K562 (cell line): ENCODE measurements at regions not wholly inside any gene's neighbourhood (a gene's known extent, or its start where the extent isn't known, plus 50 kb on each side); places are given as distances from the start of the nearest gene placed in this dataset.

ENCODE experiments used
- ATAC-seq: fragments of 200-7000 bp; cut with Tn5 transposase; 3 replicates; pipeline ENCODE4 v1.9.1; 2020; ENCODE audit warnings: moderate library complexity
- BruUV-seq: library from RNA; stranded (reverse); fragments of 400-500 nt; replicated peaks from 2 replicates; lab custom pipeline; 2021; lab: Mats Ljungman, UMichigan
- CTCF ChIA-PET: fragments of 300-600 bp; formaldehyde crosslinking; extraction: SDS; loops from one replicate; lab custom pipeline; 2021; ENCODE audit warnings: low intra/inter-chr PET ratio; lab: Yijun Ruan, JAX
- POLR2A ChIA-PET: fragments of 300-600, 350-650 bp; sonication (Branson Sonifier 250); formaldehyde crosslinking; extraction: SDS; loops from one replicate; lab custom pipeline; 2021; ENCODE audit warnings: antibody characterized with exemption, inconsistent platforms; lab: Yijun Ruan, JAX
- DNase-seq, 4 experiments: peaks; one replicate each; pipeline versions ENCODE4 v3.0.0 to v3.0.0-alpha.2; 2011 to 2018; ENCODE audit warnings: low spot score in 3 of 4, mixed read lengths in 3 of 4; ENCODE audit errors: extremely low read depth in 1 of 4
- FAIRE-seq: peaks from 2 replicates; lab custom pipeline; 2011; peaks lifted over from hg19 to GRCh38; lab: Jason Lieb, UNC
- H2AFZ ChIP-seq: 2 replicates; pipeline ENCODE4 v1.6.0; 2011; ENCODE audit warnings: low read depth, low read length, control low read depth, inconsistent platforms
- H3K27ac ChIP-seq: fragments of 200-600 bp; 3 replicates; pipeline ENCODE4 v1.8.0; 2011; ENCODE audit warnings: low read depth, mild to moderate bottlenecking, control low read depth, inconsistent platforms, low read length, moderate library complexity, mixed read lengths; ENCODE audit errors: extremely low read depth
- H3K27me3 ChIP-seq, 2 experiments: fragments of 300-600 bp in 1 of 2; 2 replicates in 1 of 2; 3 replicates in 1 of 2; pipeline versions ENCODE4 v1.6.0 to v1.8.0; 2011; ENCODE audit warnings: inconsistent platforms in 2 of 2, low read length in 2 of 2, mild to moderate bottlenecking in 1 of 2, mixed read lengths in 1 of 2, moderate library complexity in 1 of 2; ENCODE audit not compliant: control insufficient read depth in 2 of 2, insufficient read depth in 2 of 2
- H3K36me3 ChIP-seq: fragments of 300-600 bp; 3 replicates; pipeline ENCODE4 v1.8.0; 2011; ENCODE audit warnings: mild to moderate bottlenecking, low read length, inconsistent platforms; ENCODE audit not compliant: control insufficient read depth, insufficient read depth
- H3K4me1 ChIP-seq, 2 experiments: fragments of 200-600 bp in 1 of 2; replicated peaks in 1 of 2; 2 replicates in 1 of 2; 3 replicates in 1 of 2; pipeline versions ENCODE4 v1.5.1 to v1.8.0; 2011; ENCODE audit warnings: inconsistent platforms in 2 of 2, low read length in 2 of 2, mild to moderate bottlenecking in 1 of 2, mixed read lengths in 1 of 2, moderate library complexity in 1 of 2; ENCODE audit not compliant: control insufficient read depth in 2 of 2, insufficient read depth in 2 of 2
- H3K4me2 ChIP-seq: 2 replicates; pipeline ENCODE4 v1.6.1; 2011; ENCODE audit warnings: low read length, control low read depth, inconsistent platforms, mixed read lengths; ENCODE audit not compliant: insufficient read depth
- H3K4me3 ChIP-seq: fragments of 200-600 bp; sonication (generic), shearing (Covaris generic); 2 replicates; pipeline ENCODE4 v1.5.1; 2016; ENCODE audit warnings: control low read depth, inconsistent platforms
- H3K79me2 ChIP-seq: fragments of 200-600 bp; 3 replicates; pipeline ENCODE4 v1.8.0; 2011; ENCODE audit warnings: low read length, inconsistent platforms; ENCODE audit not compliant: control insufficient read depth, insufficient read depth
- H3K9ac ChIP-seq, 2 experiments: 2 replicates each; pipeline versions ENCODE4 v1.6.0 to v1.6.1; 2011; ENCODE audit warnings: low read depth in 2 of 2, low read length in 2 of 2, control low read depth in 1 of 2, inconsistent platforms in 1 of 2, mild to moderate bottlenecking in 1 of 2, mixed read lengths in 1 of 2; ENCODE audit not compliant: insufficient read depth in 1 of 2
- H3K9me1 ChIP-seq: one replicate; pipeline ENCODE4 v1.6.0; 2011; ENCODE audit warnings: inconsistent platforms, mild to moderate bottlenecking, low read length, moderate library complexity; ENCODE audit not compliant: control insufficient read depth, insufficient read depth
- H3K9me3 ChIP-seq: replicated peaks from 2 replicates; pipeline ENCODE4 v1.5.1; 2011; ENCODE audit warnings: low read depth, low read length, inconsistent platforms; ENCODE audit not compliant: control insufficient read depth, insufficient read depth
- H4K20me1 ChIP-seq: replicated peaks from 2 replicates; pipeline ENCODE4 v1.6.1; 2011; ENCODE audit warnings: low read length, inconsistent platforms, mixed read lengths; ENCODE audit not compliant: control insufficient read depth, insufficient read depth
- HMG20A ChIP-seq: fragments of 450-650 bp; formaldehyde crosslinking; conservative IDR thresholded peaks from 2 replicates; pipeline ENCODE4 v1.4.0; 2020; ENCODE audit warnings: mild to moderate bottlenecking, mixed read lengths
- HMGN3 ChIP-seq: IDR thresholded peaks from 2 replicates; pipeline ENCODE4 v1.6.1; 2011; ENCODE audit warnings: borderline replicate concordance, low read depth, mild to moderate bottlenecking, mixed read lengths, low read length; ENCODE audit not compliant: insufficient read length; ENCODE audit errors: extremely low read depth
- HOMEZ ChIP-seq: fragments of 250-450 bp; sonication (Bioruptor Pico); IDR thresholded peaks from 2 replicates; pipeline ENCODE4 v1.4.0; 2020; ENCODE audit warnings: mild to moderate bottlenecking, moderate library complexity
- U2AF1 ChIP-seq: fragments of 200-400 bp; formaldehyde crosslinking; optimal IDR thresholded peaks from 2 replicates; pipeline ENCODE3; 2017; ENCODE audit warnings: mild to moderate bottlenecking, low read depth, low read length, moderate library complexity
- ZC3H8 ChIP-seq: fragments of 450-650 bp; IDR thresholded peaks from 2 replicates; pipeline ENCODE4 v1.6.1; 2017
- WGBS: fragments of 100-300 bp; shearing (Covaris generic); methylation state at CpG from one replicate; pipeline ENCODE4 v1.1.6; 2016; ENCODE audit warnings: low coverage, mixed read lengths; ENCODE audit not compliant: insufficient coverage; ENCODE audit errors: missing lambda C conversion rate; 5-methylcytosine and 5-hydroxymethylcytosine counted together
- in situ Hi-C: fragments of 300-500 bp; cut with MboI; formaldehyde crosslinking; loops from 4 replicates; pipeline ENCODE4 v1.15.0; 2018; ENCODE audit warnings: inconsistent platforms, mixed read lengths
- intact Hi-C: fragments of 100-400 bp; cut with micrococcal nuclease; formaldehyde crosslinking; loops from 2 replicates; pipeline ENCODE4 v1.14.2; 2022

DNA sequence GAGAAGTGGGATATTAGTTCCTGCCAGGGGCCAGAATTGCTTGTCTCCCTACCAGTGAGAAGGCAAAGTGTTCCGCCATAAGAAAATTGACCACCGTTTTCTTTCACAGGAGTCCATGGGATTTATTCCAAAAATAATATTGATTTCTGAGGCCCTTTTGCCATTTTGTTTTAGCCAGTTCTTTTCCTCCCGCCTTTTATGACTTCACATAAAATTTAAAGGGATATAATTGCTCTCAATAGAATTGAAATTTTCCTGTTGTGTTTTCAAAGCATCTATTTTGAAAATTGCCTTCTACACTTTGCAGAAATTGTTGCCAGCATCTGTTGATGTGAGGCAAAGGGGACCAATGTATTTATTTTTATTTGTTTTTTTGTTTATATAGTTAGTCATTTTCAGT is 53.6 kb downstream of the PLCE1 start (continued):
- TF ChIP-seq U2AF1: no peak

DNA sequence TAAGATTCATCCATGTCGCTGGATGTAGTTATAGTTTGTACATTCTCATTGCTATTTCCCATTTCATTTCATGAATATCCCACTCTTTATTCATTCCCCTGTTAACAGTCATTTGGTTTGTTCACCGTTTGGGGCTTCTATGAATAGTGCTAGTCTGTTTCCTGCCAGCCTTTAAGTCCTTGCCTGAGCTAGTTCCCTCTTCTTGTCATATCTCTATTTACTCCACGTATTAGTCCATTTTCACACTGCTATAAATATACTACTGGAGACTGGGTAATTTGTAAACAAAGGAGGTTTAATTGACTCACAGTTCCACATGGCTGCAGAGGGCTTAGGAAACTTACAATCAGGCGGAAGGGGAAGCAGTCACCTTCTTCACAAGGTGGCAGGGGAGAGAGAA is 56.2 kb downstream of the PLCE1 start:
- H3K4me2 ChIP-seq: no peak overlapping the region
- H4K20me1 ChIP-seq: no peaks in the 10 kb centered on the region
- BruUV-seq: no TSS peak
- H3K9me1 ChIP-seq: no peaks in the 10 kb centered on the region
- TF ChIP-seq HMGN3 (no peak), HMG20A (CRISPR knock-in tag) (no peak), ZC3H8 (no peak), HOMEZ (CRISPR knock-in tag) (no peak)
- TF ChIP-seq, all 486 proteins: peak for 0
- Histone ChIP-seq H3K4me1 (no peaks in the 10 kb centered on the region), H3K9ac (no peak overlapping the region), H3K9me3 (no peaks in the 10 kb centered on the region), H3K36me3 (no peaks in the 10 kb centered on the region), H2AFZ (no peak overlapping the region), H3K27ac (no peak overlapping the region), H3K27me3 (no peaks in the 10 kb centered on the region), H3K4me3 (no peak overlapping the region), H3K79me2 (no peaks in the 10 kb centered on the region)
- FAIRE-seq (no peak), DNase-seq (no peak), ATAC-seq (no peak)
- WGBS: 0% methylated on average over 4 of the region's 4 CpGs
- CTCF ChIA-PET: no interaction called here
- intact Hi-C loops: no loop called here
- POLR2A ChIA-PET: no interaction called here
- in situ Hi-C loops: no loop called here
